Caco-2 (cell line): ENCODE measurements at regions not wholly inside any gene's neighbourhood (a gene's known extent, or its start where the extent isn't known, plus 50 kb on each side); places are given as distances from the start of the nearest gene placed in this dataset.
"Not testable (repeated sequence)": the region's sequence is repeated elsewhere in the genome, so short reads cannot be mapped to it uniquely, and the experiment has no call there.

Source experiments
- BruUV-seq: library from RNA; stranded (reverse); fragments of 400-500 nt; replicated peaks from 2 replicates; lab custom pipeline; 2021; lab: Mats Ljungman, UMichigan
- CTCF ChIA-PET: fragments of 300-600 bp; sonication (Branson Sonifier 250); formaldehyde crosslinking; loops from one replicate; lab custom pipeline; 2022; ENCODE audit warnings: antibody characterized with exemption; lab: Charles Lee
- POLR2A ChIA-PET: fragments of 300-600 bp; sonication (Branson Sonifier 250); formaldehyde crosslinking; loops from one replicate; lab custom pipeline; 2022; ENCODE audit warnings: antibody characterized with exemption; lab: Charles Lee
- DNase-seq, 2 experiments: peaks; one replicate each; pipeline versions ENCODE4 v3.0.0 to v3.0.0-alpha.2; 2020 to 2022
- H3K27me3 ChIP-seq: replicated peaks from 2 replicates; pipeline ENCODE4 v1.6.0; 2011; ENCODE audit warnings: low read length; ENCODE audit not compliant: control insufficient read depth, insufficient read depth
- H3K36me3 ChIP-seq: 2 replicates; pipeline ENCODE4 v1.5.1; 2011; ENCODE audit warnings: low read length; ENCODE audit not compliant: control insufficient read depth, insufficient read depth
- H3K4me1 ChIP-seq: fragments of 250-450 bp; sonication (Bioruptor Pico); 2 replicates; pipeline ENCODE4 v1.5.1; 2020; ENCODE audit warnings: mild to moderate bottlenecking
- H3K4me3 ChIP-seq: 2 replicates; pipeline ENCODE4 v1.5.1; 2011; ENCODE audit warnings: low read depth, mild to moderate bottlenecking, control low read depth, low read length
- H3K9me3 ChIP-seq: fragments of 250-450 bp; sonication (Bioruptor Pico); 2 replicates; pipeline ENCODE4 v1.5.1; 2020; ENCODE audit warnings: mild to moderate bottlenecking, moderate library complexity
- H3K27ac Mint-ChIP-seq: one replicate; pipeline ENCODE4 v1.8.0; 2022; ENCODE audit warnings: mixed read lengths; ENCODE audit not compliant: unreplicated experiment
- H3K27me3 Mint-ChIP-seq: one replicate; pipeline ENCODE4 v1.8.0; 2022; ENCODE audit warnings: mixed read lengths; ENCODE audit not compliant: insufficient read depth, unreplicated experiment
- H3K36me3 Mint-ChIP-seq: one replicate; pipeline ENCODE4 v1.8.0; 2022; ENCODE audit warnings: mild to moderate bottlenecking, mixed read lengths; ENCODE audit not compliant: insufficient read depth, unreplicated experiment
- H3K4me1 Mint-ChIP-seq: one replicate; pipeline ENCODE4 v1.8.0; 2022; ENCODE audit warnings: low read depth, mixed read lengths; ENCODE audit not compliant: unreplicated experiment
- H3K4me3 Mint-ChIP-seq: one replicate; pipeline ENCODE4 v1.8.0; 2022; ENCODE audit warnings: mild to moderate bottlenecking, moderate library complexity, mixed read lengths; ENCODE audit not compliant: unreplicated experiment
- H3K9me3 Mint-ChIP-seq: one replicate; pipeline ENCODE4 v1.8.0; 2022; ENCODE audit warnings: mixed read lengths; ENCODE audit not compliant: unreplicated experiment
- intact Hi-C: fragments of 100-400 bp; cut with micrococcal nuclease; formaldehyde crosslinking; loops from one replicate; pipeline ENCODE4 v1.10.0; 2022; ENCODE audit not compliant: unreplicated experiment
- TF ChIP-seq, protein P1 (sequence below), 2 experiments: fragments of 200-600 bp in 1 of 2; IDR thresholded peaks; 1 replicate in 1 of 2; 2 replicates in 1 of 2; pipeline versions ENCODE4 v1.5.1 to v1.8.0; 2011 to 2022; ENCODE audit warnings: antibody characterized with exemption in 1 of 2, control low read depth in 1 of 2, inconsistent platforms in 1 of 2, low read depth in 1 of 2, low read length in 1 of 2, mild to moderate bottlenecking in 1 of 2, moderate library complexity in 1 of 2; ENCODE audit not compliant: insufficient read depth in 1 of 2, severe bottlenecking in 1 of 2, unreplicated experiment in 1 of 2

GRCh38 chr2:14902953-14903352 is 270.4 kb downstream of the LRATD1 start:
- ChIA-PET POLR2A (no interaction called here), CTCF (no interaction called here)
- TF ChIP-seq, protein P1, sequence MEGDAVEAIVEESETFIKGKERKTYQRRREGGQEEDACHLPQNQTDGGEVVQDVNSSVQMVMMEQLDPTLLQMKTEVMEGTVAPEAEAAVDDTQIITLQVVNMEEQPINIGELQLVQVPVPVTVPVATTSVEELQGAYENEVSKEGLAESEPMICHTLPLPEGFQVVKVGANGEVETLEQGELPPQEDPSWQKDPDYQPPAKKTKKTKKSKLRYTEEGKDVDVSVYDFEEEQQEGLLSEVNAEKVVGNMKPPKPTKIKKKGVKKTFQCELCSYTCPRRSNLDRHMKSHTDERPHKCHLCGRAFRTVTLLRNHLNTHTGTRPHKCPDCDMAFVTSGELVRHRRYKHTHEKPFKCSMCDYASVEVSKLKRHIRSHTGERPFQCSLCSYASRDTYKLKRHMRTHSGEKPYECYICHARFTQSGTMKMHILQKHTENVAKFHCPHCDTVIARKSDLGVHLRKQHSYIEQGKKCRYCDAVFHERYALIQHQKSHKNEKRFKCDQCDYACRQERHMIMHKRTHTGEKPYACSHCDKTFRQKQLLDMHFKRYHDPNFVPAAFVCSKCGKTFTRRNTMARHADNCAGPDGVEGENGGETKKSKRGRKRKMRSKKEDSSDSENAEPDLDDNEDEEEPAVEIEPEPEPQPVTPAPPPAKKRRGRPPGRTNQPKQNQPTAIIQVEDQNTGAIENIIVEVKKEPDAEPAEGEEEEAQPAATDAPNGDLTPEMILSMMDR (IDR thresholded peaks at IDR 0.05; ENCODE audit: insufficient read depth in 1 of 2, low read depth in 1 of 2, low read length in 1 of 2, severe bottlenecking in 1 of 2, unreplicated experiment in 1 of 2), result no peak
- Histone ChIP-seq H3K4me1 (no peaks in the 10 kb centered on the region), H3K36me3 (no peaks in the 10 kb centered on the region), H3K9me3 (no peaks in the 10 kb centered on the region), H3K27me3 (no peaks in the 10 kb centered on the region), H3K4me3 (no peak overlapping the region)
- no peak for DNase-seq
- Mint-ChIP-seq H3K27me3 (no peaks in the 10 kb centered on the region), H3K4me3 (no peak overlapping the region), H3K36me3 (no peaks in the 10 kb centered on the region), H3K4me1 (no peaks in the 10 kb centered on the region), H3K27ac (no peak overlapping the region), H3K9me3 (no peaks in the 10 kb centered on the region)
- no TSS peak for BruUV-seq
- intact Hi-C loops, result loop anchor here (10.0 kb wide), 2 partner anchors 262 to 268 kb away; partner anchors contain the start of gene LRATD1

GRCh38 chr2:14903709-14904374 is 271.3 kb downstream of the LRATD1 start:
- no peaks in the 10 kb centered on the region for H3K4me1 Mint-ChIP-seq
- Histone ChIP-seq H3K4me3 (no peak overlapping the region), H3K36me3 (no peaks in the 10 kb centered on the region), H3K4me1 (no peaks in the 10 kb centered on the region), H3K27me3 (no peaks in the 10 kb centered on the region), H3K9me3 (no peaks in the 10 kb centered on the region)
- ChIA-PET POLR2A (no interaction called here), CTCF (no interaction called here)
- no peaks in the 10 kb centered on the region for H3K27me3 Mint-ChIP-seq
- intact Hi-C loops, result loop anchor here (2.0 to 10.0 kb wide), 3 partner anchors 261 to 673 kb away; partner anchors contain the start of gene LRATD1
- H3K4me3 Mint-ChIP-seq, result no peak overlapping the region
- BruUV-seq, result no TSS peak
- H3K36me3 Mint-ChIP-seq, result no peaks in the 10 kb centered on the region
- peak; percentile 69 to 77 for DNase-seq
- TF ChIP-seq, protein P1 (IDR thresholded peaks at IDR 0.05; ENCODE audit: insufficient read depth in 1 of 2, low read depth in 1 of 2, low read length in 1 of 2, severe bottlenecking in 1 of 2, unreplicated experiment in 1 of 2), result peak; percentile 80 to 94
- no peaks in the 10 kb centered on the region for H3K9me3 Mint-ChIP-seq
- H3K27ac Mint-ChIP-seq, result no peak overlapping the region

DNA sequence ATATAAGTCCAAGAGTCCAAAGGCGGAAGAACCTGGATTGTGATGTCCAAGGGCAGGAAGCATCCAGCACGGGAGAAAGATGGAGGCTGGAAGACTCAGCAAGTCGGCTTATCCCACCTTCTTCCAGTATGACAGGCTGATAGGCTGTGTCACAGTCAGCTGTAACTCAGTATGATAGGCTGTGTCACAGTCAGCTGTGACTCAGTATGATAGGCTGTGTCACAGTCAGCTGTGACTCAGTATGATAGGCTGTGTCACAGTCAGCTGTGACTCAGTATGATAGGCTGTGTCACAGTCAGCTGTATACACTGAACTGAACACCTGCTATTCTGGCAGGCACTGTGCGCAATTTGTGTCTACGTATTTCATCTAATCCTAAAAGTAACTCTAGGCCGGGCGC is 271.9 kb downstream of the LRATD1 start:
- H3K4me1 ChIP-seq, H3K27ac Mint-ChIP-seq, H3K9me3 Mint-ChIP-seq, H3K27me3 Mint-ChIP-seq, H3K9me3 ChIP-seq, H3K36me3 Mint-ChIP-seq, H3K27me3 ChIP-seq, H3K4me1 Mint-ChIP-seq, H3K4me3 Mint-ChIP-seq, DNase-seq, H3K4me3 ChIP-seq, BruUV-seq, CTCF ChIA-PET, POLR2A ChIA-PET, H3K36me3 ChIP-seq: not testable (repeated sequence)
- intact Hi-C loops, result loop anchor here (2.0 to 10.0 kb wide), 3 partner anchors 260 to 672 kb away; partner anchors contain the start of gene LRATD1
